H9 (cell line): ENCODE measurements at regions not wholly inside any gene's neighbourhood (a gene's known extent, or its start where the extent isn't known, plus 50 kb on each side); places are given as distances from the start of the nearest gene placed in this dataset.

Source experiments
- DNase-seq: peaks from one replicate; pipeline ENCODE4 v3.0.0-alpha.2; 2017
- H2AFZ ChIP-seq: one replicate; pipeline ENCODE4 v1.6.1; 2013; ENCODE audit warnings: mild to moderate bottlenecking, low read length, control low read depth, moderate library complexity
- H2AK5ac ChIP-seq: 2 replicates; pipeline ENCODE4 v1.6.1; 2013; ENCODE audit warnings: low read length, control low read depth, mixed read lengths; ENCODE audit not compliant: insufficient read length
- H2BK120ac ChIP-seq: one replicate; pipeline ENCODE4 v1.6.1; 2013; ENCODE audit warnings: low read depth, mild to moderate bottlenecking, low read length, control low read depth, inconsistent platforms; ENCODE audit not compliant: poor library complexity, severe bottlenecking
- H2BK12ac ChIP-seq: 2 replicates; pipeline ENCODE4 v1.6.1; 2013; ENCODE audit warnings: low read length, control low read depth, mixed read lengths, low read depth; ENCODE audit not compliant: insufficient read length
- H2BK15ac ChIP-seq: 2 replicates; pipeline ENCODE4 v1.6.1; 2013; ENCODE audit warnings: low read depth, low read length, control low read depth
- H2BK20ac ChIP-seq: one replicate; pipeline ENCODE4 v1.6.1; 2013; ENCODE audit warnings: low read depth, mild to moderate bottlenecking, low read length, control low read depth, inconsistent platforms; ENCODE audit not compliant: poor library complexity, severe bottlenecking
- H2BK5ac ChIP-seq: 2 replicates; pipeline ENCODE4 v1.6.1; 2013; ENCODE audit warnings: low read length, control low read depth, mixed read lengths; ENCODE audit not compliant: insufficient read length
- H3K14ac ChIP-seq: 2 replicates; pipeline ENCODE4 v1.6.1; 2013; ENCODE audit warnings: low read length, control low read depth; ENCODE audit not compliant: insufficient read depth
- H3K18ac ChIP-seq: 2 replicates; pipeline ENCODE4 v1.6.1; 2013; ENCODE audit warnings: low read depth, mild to moderate bottlenecking, mixed read lengths, low read length, control low read depth; ENCODE audit not compliant: insufficient read length
- H3K23ac ChIP-seq: 2 replicates; pipeline ENCODE4 v1.6.1; 2013; ENCODE audit warnings: low read length, control low read depth, mixed read lengths, low read depth; ENCODE audit not compliant: insufficient read length
- H3K23me2 ChIP-seq: 2 replicates; pipeline ENCODE4 v1.6.1; 2013; ENCODE audit warnings: low read depth, mild to moderate bottlenecking, mixed read lengths, low read length, control low read depth; ENCODE audit not compliant: insufficient read length, poor library complexity, severe bottlenecking
- H3K27ac ChIP-seq: 2 replicates; pipeline ENCODE4 v1.5.1; 2013; ENCODE audit warnings: low read length, control low read depth, mixed read lengths, low read depth; ENCODE audit not compliant: insufficient read length
- H3K27me3 ChIP-seq: 2 replicates; pipeline ENCODE4 v1.6.1; 2013; ENCODE audit warnings: low read length, control low read depth, inconsistent platforms; ENCODE audit not compliant: insufficient read depth
- H3K4ac ChIP-seq: 2 replicates; pipeline ENCODE4 v1.6.1; 2013; ENCODE audit warnings: low read depth, mild to moderate bottlenecking, control low read depth, inconsistent platforms, low read length, moderate library complexity
- H3K4me1 ChIP-seq: 2 replicates; pipeline ENCODE4 v1.6.1; 2013; ENCODE audit warnings: low read length, control low read depth, inconsistent platforms; ENCODE audit not compliant: insufficient read depth
- H3K4me2 ChIP-seq: 2 replicates; pipeline ENCODE4 v1.6.1; 2013; ENCODE audit warnings: low read length, control low read depth, mixed read lengths; ENCODE audit not compliant: insufficient read length, insufficient read depth
- H3K56ac ChIP-seq: 2 replicates; pipeline ENCODE4 v1.6.1; 2013; ENCODE audit warnings: low read depth, mild to moderate bottlenecking, mixed read lengths, low read length, control low read depth; ENCODE audit not compliant: insufficient read length
- H3K79me1 ChIP-seq: 2 replicates; pipeline ENCODE4 v1.6.1; 2013; ENCODE audit warnings: low read depth, mild to moderate bottlenecking, moderate library complexity, low read length, control low read depth, inconsistent platforms; ENCODE audit not compliant: insufficient read depth, poor library complexity, severe bottlenecking
- H3K79me2 ChIP-seq: 2 replicates; pipeline ENCODE4 v1.6.1; 2013; ENCODE audit warnings: low read length, control low read depth, inconsistent platforms; ENCODE audit not compliant: insufficient read depth
- H3K9ac ChIP-seq: 2 replicates; pipeline ENCODE4 v1.6.1; 2013; ENCODE audit warnings: low read length, control low read depth, mixed read lengths; ENCODE audit not compliant: insufficient read length; ENCODE audit errors: extremely low read depth
- H3K9me3 ChIP-seq: one replicate; pipeline ENCODE4 v1.6.1; 2013; ENCODE audit warnings: low read depth, low read length, inconsistent platforms; ENCODE audit not compliant: control insufficient read depth
- H3T11ph ChIP-seq: one replicate; pipeline ENCODE4 v1.6.1; 2013; ENCODE audit warnings: mild to moderate bottlenecking, low read length, control low read depth, inconsistent platforms
- H4K20me1 ChIP-seq: one replicate; pipeline ENCODE4 v1.6.1; 2013; ENCODE audit not compliant: control insufficient read depth, insufficient read length, insufficient read depth
- H4K5ac ChIP-seq: 2 replicates; pipeline ENCODE4 v1.6.1; 2013; ENCODE audit warnings: low read depth, mild to moderate bottlenecking, mixed read lengths, low read length, control low read depth; ENCODE audit not compliant: insufficient read length
- H4K8ac ChIP-seq: replicated peaks from 2 replicates; pipeline ENCODE4 v1.6.1; 2013; ENCODE audit warnings: low read length, control low read depth, mixed read lengths, low read depth; ENCODE audit not compliant: insufficient read length
- H4K91ac ChIP-seq: 2 replicates; pipeline ENCODE4 v1.6.1; 2013; ENCODE audit warnings: low read depth, mild to moderate bottlenecking, moderate library complexity, mixed read lengths, low read length, control low read depth; ENCODE audit not compliant: insufficient read length
- H3K27ac Mint-ChIP-seq, 3 experiments: 2 replicates in 2 of 3; 3 replicates in 1 of 3; pipeline ENCODE4 v1.8.0; 2020 to 2021; ENCODE audit warnings: mixed read lengths in 3 of 3, mild to moderate bottlenecking in 1 of 3, moderate library complexity in 1 of 3
- H3K27me3 Mint-ChIP-seq: 2 replicates; pipeline ENCODE4 v1.8.0; 2021; ENCODE audit warnings: low read depth, mild to moderate bottlenecking, moderate library complexity, mixed read lengths
- H3K36me3 Mint-ChIP-seq, 3 experiments: 2 replicates in 2 of 3; 3 replicates in 1 of 3; pipeline ENCODE4 v1.8.0; 2020 to 2021; ENCODE audit warnings: low read depth in 3 of 3, mixed read lengths in 3 of 3; ENCODE audit not compliant: insufficient read depth in 1 of 3
- H3K4me1 Mint-ChIP-seq, 2 experiments: 2 replicates each; pipeline ENCODE4 v1.8.0; 2020; ENCODE audit warnings: mixed read lengths in 2 of 2
- H3K4me3 Mint-ChIP-seq, 2 experiments: 2 replicates in 1 of 2; 3 replicates in 1 of 2; pipeline ENCODE4 v1.8.0; 2020 to 2021; ENCODE audit warnings: mild to moderate bottlenecking in 2 of 2, mixed read lengths in 2 of 2, moderate library complexity in 1 of 2
- H3K9me3 Mint-ChIP-seq, 2 experiments: 2 replicates in 1 of 2; 3 replicates in 1 of 2; pipeline ENCODE4 v1.8.0; 2020; ENCODE audit warnings: mild to moderate bottlenecking in 2 of 2, mixed read lengths in 2 of 2, moderate library complexity in 1 of 2
- WGBS: extraction: QIAGEN DNeasy Blood & Tissue Kit; methylation state at CpG from one replicate; pipeline ENCODE4 v1.1.7; 2013; ENCODE audit warnings: missing lambda C conversion rate, low lambda C conversion rate, mixed read lengths; ENCODE audit not compliant: insufficient read length; ENCODE audit errors: extremely low coverage; 5-methylcytosine and 5-hydroxymethylcytosine counted together
- TF ChIP-seq, protein P1 (sequence below): fragments of 200-600 bp; sonication (generic); conservative IDR thresholded peaks from 3 replicates; pipeline ENCODE4 v1.8.0; 2021; ENCODE audit warnings: antibody characterized with exemption, mild to moderate bottlenecking

DNA sequence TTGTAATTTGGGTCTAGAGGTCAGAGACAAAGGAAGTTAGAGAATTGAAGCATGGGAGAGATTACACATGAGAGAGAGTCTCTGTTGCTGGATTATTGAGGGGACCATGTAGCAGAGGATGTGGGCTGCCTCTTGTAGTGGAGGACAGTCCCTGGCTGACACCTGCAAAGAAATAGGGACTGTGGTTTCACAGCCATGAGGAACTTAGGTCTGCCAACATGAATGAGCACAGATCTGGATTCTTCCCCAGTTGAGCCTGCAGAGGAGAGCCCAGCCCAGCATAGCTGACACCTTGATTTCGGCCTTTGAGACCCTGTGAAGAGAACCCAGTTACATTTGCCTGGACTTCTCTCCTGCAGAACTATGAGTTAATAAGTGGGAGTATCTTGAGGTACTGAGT lies 179.5 kb upstream of the TWIST2 start:
- no peaks in the 10 kb centered on the region for H3K4me1 Mint-ChIP-seq
- H2BK12ac ChIP-seq, result no peak overlapping the region

More for the DNA sequence above, 179.5 kb upstream of the TWIST2 start:
- no CpG with 5 or more reads among the region's 1 CpG for WGBS
- Mint-ChIP-seq H3K9me3 (peaks cover 7 to 9% of the 10 kb centered on the region in 2 experiments; a peak in 4 of 5 replicates), H3K36me3 (no peaks in the 10 kb centered on the region; a peak in 1 of 7 replicates), H3K27me3 (peaks cover 47% of the 10 kb centered on the region), H3K4me3 (no peak overlapping the region), H3K27ac (no peak overlapping the region)
- no peak overlapping the region for H2AK5ac ChIP-seq
- TF ChIP-seq, protein P1, sequence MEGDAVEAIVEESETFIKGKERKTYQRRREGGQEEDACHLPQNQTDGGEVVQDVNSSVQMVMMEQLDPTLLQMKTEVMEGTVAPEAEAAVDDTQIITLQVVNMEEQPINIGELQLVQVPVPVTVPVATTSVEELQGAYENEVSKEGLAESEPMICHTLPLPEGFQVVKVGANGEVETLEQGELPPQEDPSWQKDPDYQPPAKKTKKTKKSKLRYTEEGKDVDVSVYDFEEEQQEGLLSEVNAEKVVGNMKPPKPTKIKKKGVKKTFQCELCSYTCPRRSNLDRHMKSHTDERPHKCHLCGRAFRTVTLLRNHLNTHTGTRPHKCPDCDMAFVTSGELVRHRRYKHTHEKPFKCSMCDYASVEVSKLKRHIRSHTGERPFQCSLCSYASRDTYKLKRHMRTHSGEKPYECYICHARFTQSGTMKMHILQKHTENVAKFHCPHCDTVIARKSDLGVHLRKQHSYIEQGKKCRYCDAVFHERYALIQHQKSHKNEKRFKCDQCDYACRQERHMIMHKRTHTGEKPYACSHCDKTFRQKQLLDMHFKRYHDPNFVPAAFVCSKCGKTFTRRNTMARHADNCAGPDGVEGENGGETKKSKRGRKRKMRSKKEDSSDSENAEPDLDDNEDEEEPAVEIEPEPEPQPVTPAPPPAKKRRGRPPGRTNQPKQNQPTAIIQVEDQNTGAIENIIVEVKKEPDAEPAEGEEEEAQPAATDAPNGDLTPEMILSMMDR, result no peak
- no peak overlapping the region for H3K27ac ChIP-seq
- DNase-seq, result no peak
- no peak overlapping the region for H2BK20ac ChIP-seq
- H3K9me3 ChIP-seq, result no peaks in the 10 kb centered on the region
- H2BK120ac ChIP-seq, result no peak overlapping the region
- no peak overlapping the region for H4K8ac ChIP-seq
- H3K56ac ChIP-seq, result no peak overlapping the region
- no peak overlapping the region for H3K18ac ChIP-seq
- no peaks in the 10 kb centered on the region for H3K4me1 ChIP-seq
- no peak overlapping the region for H3K9ac ChIP-seq
- H3K4ac ChIP-seq, result no peak overlapping the region
- H2BK15ac ChIP-seq, result no peak overlapping the region
- H4K5ac ChIP-seq, result no peak overlapping the region
- H3K23ac ChIP-seq, result no peak overlapping the region
- H3T11ph ChIP-seq, result no peak overlapping the region
- H4K20me1 ChIP-seq, result no peaks in the 10 kb centered on the region
- no peaks in the 10 kb centered on the region for H3K79me2 ChIP-seq
- no peak overlapping the region for H2AFZ ChIP-seq
- H3K4me2 ChIP-seq, result no peak overlapping the region
- no peaks in the 10 kb centered on the region for H3K23me2 ChIP-seq
- no peaks in the 10 kb centered on the region for H3K27me3 ChIP-seq
- H3K14ac ChIP-seq, result no peak overlapping the region
- H2BK5ac ChIP-seq, result no peak overlapping the region
- H3K79me1 ChIP-seq, result no peaks in the 10 kb centered on the region
- H4K91ac ChIP-seq, result no peak overlapping the region
